ENCODE measurements at regions not wholly inside any gene's neighbourhood (a gene's known extent, or its start where the extent isn't known, plus 50 kb on each side); places are given as distances from the start of the nearest gene placed in this dataset.
"Not testable (repeated sequence)": the region's sequence is repeated elsewhere in the genome, so short reads cannot be mapped to it uniquely, and the experiment has no call there.

DNA sequence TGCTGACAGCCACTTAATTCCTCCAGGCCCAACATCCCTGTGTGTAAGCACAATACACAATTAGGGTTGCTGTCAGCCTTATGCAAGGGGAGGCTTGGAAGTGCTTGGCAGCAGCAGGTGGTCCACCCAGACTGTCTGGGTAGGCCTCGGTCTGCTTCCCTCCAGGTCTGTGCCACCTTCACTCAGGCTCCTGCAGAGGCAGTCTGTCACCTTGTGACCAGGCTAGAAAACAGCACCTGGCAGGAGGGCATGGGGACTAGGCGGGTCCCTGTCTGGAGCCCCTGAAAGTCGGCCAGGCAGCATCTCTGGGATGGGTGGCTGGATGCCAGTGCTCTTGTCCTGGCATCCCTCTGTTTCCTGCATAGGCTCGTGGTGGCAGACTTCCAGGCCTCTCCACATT is 578.1 kb downstream of the KCNJ18 start:
- TF ChIP-seq POLR2A (IDR thresholded peaks at IDR 0.05; ENCODE audit: low read length): no peak
- no peak for TF ChIP-seq GATA1 (IDR thresholded peaks at IDR 0.05; ENCODE audit: low read depth, low read length)

DNA sequence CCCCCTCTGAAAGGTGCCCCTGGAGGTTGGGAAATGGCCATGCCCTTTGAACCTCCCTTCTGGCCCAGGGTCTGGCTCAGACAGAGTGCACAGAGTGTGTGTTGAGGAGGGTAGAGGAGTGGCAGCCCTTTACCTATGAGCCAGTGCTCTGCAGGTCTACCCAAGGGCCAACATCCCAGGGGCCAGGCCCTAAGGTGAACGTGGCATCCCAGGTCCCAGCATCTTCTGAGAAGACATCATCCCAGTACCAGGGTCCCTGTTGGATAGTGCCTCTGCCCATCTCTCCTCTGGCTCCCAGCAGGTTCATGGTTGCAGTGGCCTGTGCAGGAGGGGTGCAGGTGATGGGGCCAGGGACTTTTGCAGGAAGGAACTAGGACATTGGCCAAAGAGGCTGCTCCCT is 578.5 kb downstream of the KCNJ18 start:
- not testable (repeated sequence) for DNase-seq

More for the DNA sequence above, 578.1 kb downstream of the KCNJ18 start:
- DNase-seq: no peak

GRCh38 chr17:22272363-22273146 is 580.2 kb downstream of the KCNJ18 start:
- no peak for TF ChIP-seq POLR2A (IDR thresholded peaks at IDR 0.05; ENCODE audit: low read length)
- no peak for TF ChIP-seq GATA1 (IDR thresholded peaks at IDR 0.05; ENCODE audit: low read depth, low read length)
- DNase-seq: no peak

DNA sequence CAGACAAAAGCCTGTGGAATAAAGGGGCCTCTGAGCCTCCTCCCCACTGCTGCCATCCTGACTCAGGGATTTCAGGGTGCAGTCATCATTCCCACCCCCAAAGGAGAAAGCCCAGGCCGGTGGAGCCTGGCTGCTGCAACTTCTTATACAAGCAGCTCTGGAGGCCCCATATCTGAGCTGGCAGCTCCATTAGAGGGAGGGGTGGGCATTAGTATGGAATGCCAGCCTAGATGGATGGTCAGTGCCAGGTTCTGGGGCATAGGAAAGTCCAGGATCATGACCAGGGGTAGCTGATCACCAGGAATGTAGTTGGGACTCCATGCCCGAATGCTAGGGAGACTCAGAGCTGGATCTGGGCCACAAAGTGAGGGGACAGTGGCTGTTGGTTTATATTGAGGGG is 581.0 kb downstream of the KCNJ18 start:
- no peak for DNase-seq
- no peak for TF ChIP-seq POLR2A (IDR thresholded peaks at IDR 0.05; ENCODE audit: low read length)
- TF ChIP-seq GATA1 (IDR thresholded peaks at IDR 0.05; ENCODE audit: low read depth, low read length): no peak

DNA sequence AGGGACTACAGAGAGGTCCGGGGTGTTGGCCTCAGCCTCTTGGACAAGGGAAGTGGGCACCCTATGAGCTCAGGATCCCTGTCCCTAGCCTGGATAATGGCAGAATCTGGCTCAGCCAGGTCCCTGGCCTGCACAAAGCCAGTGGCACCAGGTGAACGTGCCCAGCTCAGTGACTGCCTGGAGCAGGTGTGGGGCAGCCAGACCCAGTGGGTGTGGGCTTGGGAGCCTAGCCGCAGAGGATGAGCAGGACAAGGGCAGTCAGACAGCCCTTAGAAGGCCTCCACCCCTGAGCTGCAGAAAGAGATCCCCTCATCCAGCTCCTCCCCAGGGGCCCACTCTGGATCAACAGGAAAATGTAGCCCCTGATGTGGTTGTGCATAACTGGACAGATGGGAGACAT is 585.3 kb downstream of the KCNJ18 start:
- DNase-seq: no peak
- TF ChIP-seq GATA1 (IDR thresholded peaks at IDR 0.05; ENCODE audit: low read depth, low read length) (no peak), POLR2A (IDR thresholded peaks at IDR 0.05; ENCODE audit: low read length) (no peak)

DNA sequence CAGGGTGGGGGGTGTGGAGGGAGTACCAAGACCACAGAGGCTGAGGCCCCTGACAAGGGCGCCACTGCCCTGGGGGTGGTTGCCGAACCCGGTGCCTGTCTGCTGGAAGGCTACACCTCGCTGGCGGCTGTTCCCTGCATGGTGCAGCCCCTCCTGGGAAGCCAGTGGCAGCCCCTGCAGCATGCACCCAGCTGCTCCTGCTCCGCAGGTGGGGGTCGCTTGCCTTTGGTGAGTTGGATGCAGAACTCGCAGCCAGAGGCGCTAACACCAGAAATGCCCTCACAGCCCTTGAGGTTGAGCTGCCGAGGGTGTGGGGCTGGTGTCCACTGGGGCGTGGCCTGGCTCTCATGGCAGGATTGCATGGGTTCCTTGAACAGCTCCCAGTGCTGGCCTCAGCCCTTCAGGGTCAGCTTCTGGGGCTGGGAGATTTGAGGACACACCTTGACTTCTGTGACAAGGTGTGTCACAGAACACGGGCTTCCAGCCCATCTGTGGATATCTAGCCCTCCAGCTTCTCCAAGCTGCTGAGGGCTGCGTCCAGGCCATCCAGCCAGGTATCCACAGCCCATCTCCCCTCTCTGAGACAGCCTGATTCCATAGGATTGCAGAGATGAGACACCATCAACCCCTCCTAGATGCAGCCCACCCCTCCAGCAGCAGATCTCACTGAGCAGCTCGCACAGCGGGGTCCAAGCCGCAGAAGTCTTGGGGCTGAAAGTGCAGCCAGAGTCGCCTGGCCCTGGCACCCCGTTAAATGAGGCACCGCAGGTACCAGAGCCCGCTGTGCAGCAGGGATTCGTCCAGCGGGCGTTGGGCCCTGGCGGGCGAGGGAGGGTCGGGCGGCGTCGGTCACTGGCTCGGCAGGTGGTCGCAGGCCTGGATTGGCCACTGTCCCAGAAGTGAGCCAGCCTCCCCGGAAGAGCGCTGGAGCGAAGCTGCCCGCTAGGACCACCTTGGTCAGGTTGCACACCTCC is 586.3 kb downstream of the KCNJ18 start:
- DNase-seq: no peak
- TF ChIP-seq POLR2A (IDR thresholded peaks at IDR 0.05; ENCODE audit: low read length): no peak
- TF ChIP-seq GATA1 (IDR thresholded peaks at IDR 0.05; ENCODE audit: low read depth, low read length): no peak

DNA sequence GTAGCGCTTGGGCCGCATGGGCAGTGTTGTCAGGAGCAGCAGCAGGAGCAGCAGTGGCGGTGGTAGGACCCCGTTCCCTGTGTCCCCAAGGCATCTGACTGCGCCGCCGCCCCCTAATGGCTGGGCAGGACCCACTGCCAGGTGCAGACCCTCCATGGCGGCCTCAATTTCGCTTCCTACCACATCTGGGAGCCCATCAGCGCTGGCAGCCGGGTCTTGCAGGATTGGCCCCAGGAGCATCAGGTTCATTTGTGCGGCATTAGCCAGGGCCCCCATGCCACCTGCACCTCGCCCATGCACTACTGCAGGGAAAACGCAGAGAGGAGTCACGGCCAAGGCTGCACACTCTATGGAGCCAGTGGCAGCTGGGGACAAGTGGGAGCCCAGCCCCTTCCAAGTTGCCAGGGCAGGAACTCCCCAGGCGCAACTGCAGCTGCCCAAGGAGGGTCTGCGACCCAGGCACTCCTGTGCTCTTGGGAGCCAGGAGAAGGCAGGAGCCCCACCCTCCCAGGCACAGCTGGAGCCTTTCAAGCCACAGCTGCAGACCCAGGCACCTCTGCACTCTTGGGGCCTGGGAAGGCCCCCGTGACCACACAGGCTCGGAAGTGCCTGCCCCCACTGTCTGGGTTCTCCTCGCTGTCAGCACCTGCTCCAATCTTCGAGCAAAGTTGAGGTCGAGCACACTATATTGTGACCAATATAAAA is 594.2 kb downstream of the KCNJ18 start:
- no peak for TF ChIP-seq POLR2A (IDR thresholded peaks at IDR 0.05; ENCODE audit: low read length)
- TF ChIP-seq GATA1 (IDR thresholded peaks at IDR 0.05; ENCODE audit: low read depth, low read length): no peak
- no peak for DNase-seq

GRCh38 chr17:22298484-22298951 is 606.2 kb downstream of the KCNJ18 start:
- not testable (repeated sequence) for DNase-seq

- TF ChIP-seq POLR2A (IDR thresholded peaks at IDR 0.05; ENCODE audit: low read length): no peak
- no peak for TF ChIP-seq GATA1 (IDR thresholded peaks at IDR 0.05; ENCODE audit: low read depth, low read length)
- no peak for DNase-seq
Observed at GRCh38 chr17:22300177-22300576, 607.9 kb downstream of the KCNJ18 start.

DNA sequence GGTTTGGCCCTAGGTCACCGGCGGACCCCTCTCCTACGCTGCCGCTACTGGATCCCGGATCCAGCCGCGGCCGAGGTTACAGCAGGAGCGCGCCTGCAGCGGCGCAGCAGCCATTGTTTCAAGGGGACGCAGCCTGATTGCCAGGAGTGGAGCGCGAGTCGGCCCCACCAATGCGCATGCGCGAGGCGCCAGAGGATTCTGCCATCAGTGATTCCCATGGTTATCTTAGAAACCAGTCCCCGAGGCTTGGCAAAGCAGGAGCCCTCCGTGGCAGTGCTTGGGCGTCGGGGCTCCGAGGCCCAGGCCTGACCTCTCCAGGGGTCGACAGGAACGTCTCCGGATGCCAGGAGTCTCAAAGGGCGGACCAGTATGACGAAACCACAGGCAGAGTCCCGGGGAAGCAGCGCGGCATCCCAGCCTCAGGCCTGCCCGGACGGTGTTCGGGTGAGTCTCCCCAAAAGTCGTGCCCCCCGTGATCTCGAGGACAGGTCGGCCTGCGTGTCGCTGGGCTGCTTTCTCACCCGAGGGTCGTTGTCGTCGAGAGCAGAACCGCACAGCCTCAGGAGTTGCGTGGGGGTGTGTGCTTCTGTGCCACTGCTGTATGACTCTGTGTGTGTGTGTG is 608.5 kb downstream of the KCNJ18 start:
- no peak for TF ChIP-seq GATA1 (IDR thresholded peaks at IDR 0.05; ENCODE audit: low read depth, low read length)
- no peak for TF ChIP-seq POLR2A (IDR thresholded peaks at IDR 0.05; ENCODE audit: low read length)
- DNase-seq: no peak

GRCh38 chr17:22301353-22301745 is 609.0 kb downstream of the KCNJ18 start:
- DNase-seq: no peak
- TF ChIP-seq GATA1 (IDR thresholded peaks at IDR 0.05; ENCODE audit: low read depth, low read length) (no peak), POLR2A (IDR thresholded peaks at IDR 0.05; ENCODE audit: low read length) (no peak)

GRCh38 chr17:22303096-22303495 is 610.8 kb downstream of the KCNJ18 start:
- no peak for DNase-seq
- TF ChIP-seq GATA1 (IDR thresholded peaks at IDR 0.05; ENCODE audit: low read depth, low read length) (no peak), POLR2A (IDR thresholded peaks at IDR 0.05; ENCODE audit: low read length) (no peak)

- no peak for TF ChIP-seq POLR2A (IDR thresholded peaks at IDR 0.05; ENCODE audit: low read length)
- no peak for TF ChIP-seq GATA1 (IDR thresholded peaks at IDR 0.05; ENCODE audit: low read depth, low read length)
- no peak for DNase-seq
Observed at GRCh38 chr17:22303865-22304264, 611.5 kb downstream of the KCNJ18 start.
